GM12801 (cell line): ENCODE measurements at regions not wholly inside any gene's neighbourhood (a gene's known extent, or its start where the extent isn't known, plus 50 kb on each side); places are given as distances from the start of the nearest gene placed in this dataset.

Source experiments
- CTCF ChIP-seq: IDR thresholded peaks from one replicate; pipeline ENCODE4 v1.5.1; 2011; ENCODE audit warnings: control low read depth; ENCODE audit not compliant: insufficient read length; ENCODE audit errors: extremely low read depth

- TF ChIP-seq CTCF = no peak
Observed at GRCh38 chr13:52931539-52932431, 83.3 kb upstream of the PCDH8 start.

- TF ChIP-seq CTCF = no peak
Observed at GRCh38 chr13:52931131-52931530, 82.7 kb upstream of the PCDH8 start.

- no peak for TF ChIP-seq CTCF
Observed at GRCh38 chr13:52929846-52930245, 81.4 kb upstream of the PCDH8 start.

GRCh38 chr13:52926971-52927370 lies 78.5 kb upstream of the PCDH8 start:
- no peak for TF ChIP-seq CTCF

- no peak for TF ChIP-seq CTCF
Observed at GRCh38 chr13:52925775-52926285, 77.4 kb upstream of the PCDH8 start.

GRCh38 chr13:52925251-52925650 lies 76.8 kb upstream of the PCDH8 start:
- TF ChIP-seq CTCF = no peak

- no peak for TF ChIP-seq CTCF
Observed at GRCh38 chr13:52924289-52925148, 76.1 kb upstream of the PCDH8 start.
